Fibroblast of lung (primary cell): ENCODE measurements at regions not wholly inside any gene's neighbourhood (a gene's known extent, or its start where the extent isn't known, plus 50 kb on each side); places are given as distances from the start of the nearest gene placed in this dataset.

ENCODE experiments used
- DNase-seq, 2 donors: peaks; one replicate each; pipeline versions ENCODE4 v3.0.0 to v3.0.0-alpha.2; 2010; ENCODE audit warnings: low read depth in 2 of 2
- H2AFZ ChIP-seq: 2 replicates; pipeline ENCODE4 v1.5.1; 2012; ENCODE audit warnings: low read length, control low read depth, inconsistent platforms
- H3K27ac ChIP-seq: 2 replicates; pipeline ENCODE4 v1.5.1; 2011; ENCODE audit warnings: low read length, control low read depth; ENCODE audit not compliant: insufficient read depth
- H3K27me3 ChIP-seq: 2 replicates; pipeline ENCODE4 v1.5.1; 2011; ENCODE audit warnings: mild to moderate bottlenecking, low read length; ENCODE audit not compliant: control insufficient read depth, insufficient read depth
- H3K36me3 ChIP-seq: 2 replicates; pipeline ENCODE4 v1.5.1; 2011; ENCODE audit warnings: low read length; ENCODE audit not compliant: control insufficient read depth, insufficient read depth
- H3K4me1 ChIP-seq: 2 replicates; pipeline ENCODE4 v1.5.1; 2011; ENCODE audit warnings: low read length; ENCODE audit not compliant: control insufficient read depth, insufficient read depth; ENCODE audit errors: extremely low read depth
- H3K4me2 ChIP-seq: 2 replicates; pipeline ENCODE4 v1.5.1; 2011; ENCODE audit warnings: low read length, control low read depth; ENCODE audit not compliant: insufficient read depth; ENCODE audit errors: extremely low read depth
- H3K4me3 ChIP-seq, 4 experiments: fragments of 200-600 bp in 1 of 4; sonication (generic) in 1 of 4; replicated peaks in 1 of 4; 2 replicates each; pipeline ENCODE4 v1.5.1; 2011 to 2016; ENCODE audit warnings: low read length in 4 of 4, low read depth in 3 of 4, mild to moderate bottlenecking in 3 of 4, control low read depth in 2 of 4, inconsistent platforms in 1 of 4, mixed read lengths in 1 of 4; ENCODE audit not compliant: insufficient read depth in 1 of 4; ENCODE audit errors: control extremely low read depth in 1 of 4
- H3K79me2 ChIP-seq: 2 replicates; pipeline ENCODE4 v1.5.1; 2012; ENCODE audit warnings: mild to moderate bottlenecking, low read length, inconsistent platforms; ENCODE audit not compliant: control insufficient read depth, insufficient read depth
- H3K9ac ChIP-seq: 2 replicates; pipeline ENCODE4 v1.5.1; 2011; ENCODE audit warnings: mild to moderate bottlenecking, low read length, control low read depth; ENCODE audit not compliant: insufficient read depth
- H3K9me3 ChIP-seq: 2 replicates; pipeline ENCODE4 v1.5.1; 2012; ENCODE audit warnings: low read depth, low read length; ENCODE audit not compliant: control insufficient read depth, insufficient read depth
- H4K20me1 ChIP-seq: 2 replicates; pipeline ENCODE4 v1.5.1; 2011; ENCODE audit warnings: low read length; ENCODE audit not compliant: control insufficient read depth, insufficient read depth; ENCODE audit errors: extremely low read depth
- EZH2 ChIP-seq: IDR thresholded peaks from 2 replicates; pipeline ENCODE4 v1.5.1; 2012; ENCODE audit warnings: low read length, control low read depth, mild to moderate bottlenecking; ENCODE audit errors: missing control alignments
- TF ChIP-seq, protein P1 (sequence below), 2 donors: IDR thresholded peaks in 1 of 2; conservative IDR thresholded peaks in 1 of 2; 1 replicate in 1 of 2; 2 replicates in 1 of 2; pipeline ENCODE4 v1.5.1; 2011 to 2012; ENCODE audit warnings: low read length in 2 of 2, control low read depth in 1 of 2, inconsistent platforms in 1 of 2, low read depth in 1 of 2, mild to moderate bottlenecking in 1 of 2

DNA sequence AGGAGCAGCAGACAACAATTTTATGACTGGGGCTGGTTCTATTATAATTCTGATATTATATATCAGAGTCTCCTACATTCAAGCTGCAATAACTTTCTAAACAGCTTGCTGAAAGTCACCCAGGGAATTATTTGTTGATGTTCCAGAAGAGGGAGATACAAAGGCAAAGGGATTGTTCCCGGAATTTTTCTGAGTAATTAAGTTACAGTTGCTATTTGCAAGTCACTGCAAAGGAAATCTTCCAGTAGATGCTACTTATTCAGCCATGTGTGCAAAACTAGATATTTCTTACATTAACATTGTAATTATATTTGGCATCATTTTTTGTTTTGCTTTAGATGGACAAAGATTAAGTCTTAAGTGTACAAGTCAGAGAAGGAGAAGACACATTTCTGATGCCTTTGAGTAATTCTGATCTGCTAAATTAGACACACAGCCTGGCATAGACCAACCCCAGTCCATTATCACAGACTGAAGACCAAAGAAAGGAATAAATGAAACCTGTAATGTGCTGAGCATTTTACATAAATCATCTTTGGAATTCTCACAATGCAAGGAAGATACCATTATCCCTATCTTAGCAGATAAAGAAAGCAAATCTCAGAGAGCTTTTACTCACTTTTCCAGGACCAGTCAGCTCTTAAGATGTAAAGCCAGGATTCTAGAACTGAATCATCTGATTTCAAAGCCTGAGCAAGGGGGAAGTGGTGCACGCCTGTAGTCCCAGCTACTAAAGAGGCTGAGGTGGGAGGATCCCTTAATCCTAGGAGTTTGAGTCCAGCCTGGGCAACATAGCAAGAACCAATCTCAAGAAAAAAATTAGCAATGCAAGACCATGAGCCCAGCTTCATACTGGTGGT, 62.6 kb upstream of the AKAP12 start:
- H3K36me3 ChIP-seq, result no peaks in the 10 kb centered on the region
- no peak overlapping the region for H2AFZ ChIP-seq
- H3K9ac ChIP-seq, result no peak overlapping the region
- H3K27ac ChIP-seq, result no peak overlapping the region
- no peaks in the 10 kb centered on the region for H3K4me1 ChIP-seq
- no peaks in the 10 kb centered on the region for H3K9me3 ChIP-seq
- no peaks in the 10 kb centered on the region for H3K27me3 ChIP-seq
- no peaks in the 10 kb centered on the region for H3K79me2 ChIP-seq
- TF ChIP-seq, protein P1, sequence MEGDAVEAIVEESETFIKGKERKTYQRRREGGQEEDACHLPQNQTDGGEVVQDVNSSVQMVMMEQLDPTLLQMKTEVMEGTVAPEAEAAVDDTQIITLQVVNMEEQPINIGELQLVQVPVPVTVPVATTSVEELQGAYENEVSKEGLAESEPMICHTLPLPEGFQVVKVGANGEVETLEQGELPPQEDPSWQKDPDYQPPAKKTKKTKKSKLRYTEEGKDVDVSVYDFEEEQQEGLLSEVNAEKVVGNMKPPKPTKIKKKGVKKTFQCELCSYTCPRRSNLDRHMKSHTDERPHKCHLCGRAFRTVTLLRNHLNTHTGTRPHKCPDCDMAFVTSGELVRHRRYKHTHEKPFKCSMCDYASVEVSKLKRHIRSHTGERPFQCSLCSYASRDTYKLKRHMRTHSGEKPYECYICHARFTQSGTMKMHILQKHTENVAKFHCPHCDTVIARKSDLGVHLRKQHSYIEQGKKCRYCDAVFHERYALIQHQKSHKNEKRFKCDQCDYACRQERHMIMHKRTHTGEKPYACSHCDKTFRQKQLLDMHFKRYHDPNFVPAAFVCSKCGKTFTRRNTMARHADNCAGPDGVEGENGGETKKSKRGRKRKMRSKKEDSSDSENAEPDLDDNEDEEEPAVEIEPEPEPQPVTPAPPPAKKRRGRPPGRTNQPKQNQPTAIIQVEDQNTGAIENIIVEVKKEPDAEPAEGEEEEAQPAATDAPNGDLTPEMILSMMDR (conservative IDR thresholded peaks at IDR 0.05 in 1 of 2, IDR thresholded peaks at IDR 0.05 in 1 of 2; ENCODE audit: low read depth in 1 of 2, low read length in 2 of 2), result no peak
- TF ChIP-seq EZH2, result no peak
- no peak overlapping the region for H3K4me2 ChIP-seq
- no peak overlapping the region for H3K4me3 ChIP-seq
- H4K20me1 ChIP-seq, result no peaks in the 10 kb centered on the region
- DNase-seq, result peak in 1 of 2 donors; percentile 49

DNA sequence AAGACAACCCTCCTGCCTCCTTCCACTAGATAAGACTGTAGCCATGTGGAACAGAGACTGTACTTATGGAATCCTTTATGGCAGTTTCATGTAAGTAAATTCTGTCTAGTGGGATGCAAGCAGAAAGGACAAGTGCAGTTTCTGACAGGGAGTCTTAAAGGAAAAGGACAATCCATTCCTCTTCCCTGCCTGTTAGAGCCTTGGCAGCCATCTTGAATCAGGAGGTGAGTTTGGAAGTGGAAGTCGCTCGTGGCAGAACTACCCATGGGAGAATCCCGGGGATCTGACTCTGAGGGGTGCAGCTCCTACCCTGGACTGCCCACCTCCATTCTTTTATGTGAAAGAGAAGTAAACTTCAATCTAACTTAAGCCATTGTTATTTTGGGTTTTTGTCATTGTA, 61.4 kb upstream of the AKAP12 start:
- DNase-seq, result no peak
- Histone ChIP-seq H2AFZ (no peak overlapping the region), H3K36me3 (no peaks in the 10 kb centered on the region), H3K4me2 (no peak overlapping the region), H3K79me2 (no peaks in the 10 kb centered on the region), H4K20me1 (no peaks in the 10 kb centered on the region), H3K9ac (no peak overlapping the region), H3K27me3 (no peaks in the 10 kb centered on the region), H3K9me3 (no peaks in the 10 kb centered on the region), H3K4me3 (no peak overlapping the region), H3K27ac (no peak overlapping the region), H3K4me1 (no peaks in the 10 kb centered on the region)
- TF ChIP-seq EZH2, result no peak
- TF ChIP-seq, protein P1 (conservative IDR thresholded peaks at IDR 0.05 in 1 of 2, IDR thresholded peaks at IDR 0.05 in 1 of 2; ENCODE audit: low read depth in 1 of 2, low read length in 2 of 2), result no peak

- Histone ChIP-seq H4K20me1 (no peaks in the 10 kb centered on the region), H2AFZ (no peak overlapping the region), H3K79me2 (no peaks in the 10 kb centered on the region), H3K27me3 (no peaks in the 10 kb centered on the region), H3K4me1 (no peaks in the 10 kb centered on the region), H3K4me3 (no peak overlapping the region), H3K9ac (no peak overlapping the region), H3K9me3 (no peaks in the 10 kb centered on the region), H3K4me2 (no peak overlapping the region), H3K36me3 (no peaks in the 10 kb centered on the region), H3K27ac (no peak overlapping the region)
- peak; percentile 75 to 95 for DNase-seq
- no peak for TF ChIP-seq EZH2
- TF ChIP-seq, protein P1 (conservative IDR thresholded peaks at IDR 0.05 in 1 of 2, IDR thresholded peaks at IDR 0.05 in 1 of 2; ENCODE audit: low read depth in 1 of 2, low read length in 2 of 2), result no peak
Observed at GRCh38 chr6:151179321-151179720, 60.4 kb upstream of the AKAP12 start.
